Progenitor cell of endocrine pancreas (in vitro differentiated cells): ENCODE measurements at regions not wholly inside any gene's neighbourhood (a gene's known extent, or its start where the extent isn't known, plus 50 kb on each side); places are given as distances from the start of the nearest gene placed in this dataset.

Experiments used
- DNase-seq: peaks from one replicate; pipeline ENCODE4 v3.0.0; 2021; ENCODE audit warnings: low spot score; ENCODE audit not compliant: unreplicated experiment
- H3K27ac Mint-ChIP-seq: 2 replicates; pipeline ENCODE4 v1.8.0; 2021; ENCODE audit warnings: mild to moderate bottlenecking, moderate library complexity, mixed read lengths
- H3K27me3 Mint-ChIP-seq: 2 replicates; pipeline ENCODE4 v1.8.0; 2021; ENCODE audit warnings: mixed read lengths
- H3K36me3 Mint-ChIP-seq: 2 replicates; pipeline ENCODE4 v1.8.0; 2022; ENCODE audit warnings: mixed read lengths; ENCODE audit not compliant: insufficient read depth
- H3K4me1 Mint-ChIP-seq: 2 replicates; pipeline ENCODE4 v1.8.0; 2021; ENCODE audit warnings: low read depth, mixed read lengths
- H3K4me3 Mint-ChIP-seq: 2 replicates; pipeline ENCODE4 v1.8.0; 2021; ENCODE audit warnings: low read depth, mild to moderate bottlenecking, moderate library complexity, mixed read lengths
- H3K9me3 Mint-ChIP-seq: 2 replicates; pipeline ENCODE4 v1.8.0; 2021; ENCODE audit warnings: low read depth, mixed read lengths
- CTCF ChIP-seq: fragments of 200-600 bp; sonication (generic); IDR thresholded peaks from one replicate; pipeline ENCODE4 v1.5.0; 2021; ENCODE audit warnings: antibody characterized with exemption, mild to moderate bottlenecking; ENCODE audit not compliant: unreplicated experiment

GRCh38 chr1:57637155-57637554 lies 213.3 kb upstream of the DAB1 start:
- TF ChIP-seq CTCF, result no peak
- H3K27ac Mint-ChIP-seq, result no peak overlapping the region

GRCh38 chr1:57633881-57634280 lies 210.0 kb upstream of the DAB1 start:
- peaks cover 4% of the 10 kb centered on the region for H3K4me1 Mint-ChIP-seq
- DNase-seq, result no peak
- TF ChIP-seq CTCF, result no peak
- H3K9me3 Mint-ChIP-seq, result no peaks in the 10 kb centered on the region
- H3K4me3 Mint-ChIP-seq, result no peak overlapping the region
- H3K36me3 Mint-ChIP-seq, result no peaks in the 10 kb centered on the region
- H3K27me3 Mint-ChIP-seq, result peaks cover 16% of the 10 kb centered on the region
- H3K27ac Mint-ChIP-seq, result no peak overlapping the region

More at GRCh38 chr1:57637155-57637554, 213.3 kb upstream of the DAB1 start:
- Mint-ChIP-seq H3K27me3 (peaks cover 16% of the 10 kb centered on the region), H3K4me1 (no peaks in the 10 kb centered on the region), H3K4me3 (no peak overlapping the region), H3K36me3 (no peaks in the 10 kb centered on the region), H3K9me3 (no peaks in the 10 kb centered on the region)
- no peak for DNase-seq

DNA sequence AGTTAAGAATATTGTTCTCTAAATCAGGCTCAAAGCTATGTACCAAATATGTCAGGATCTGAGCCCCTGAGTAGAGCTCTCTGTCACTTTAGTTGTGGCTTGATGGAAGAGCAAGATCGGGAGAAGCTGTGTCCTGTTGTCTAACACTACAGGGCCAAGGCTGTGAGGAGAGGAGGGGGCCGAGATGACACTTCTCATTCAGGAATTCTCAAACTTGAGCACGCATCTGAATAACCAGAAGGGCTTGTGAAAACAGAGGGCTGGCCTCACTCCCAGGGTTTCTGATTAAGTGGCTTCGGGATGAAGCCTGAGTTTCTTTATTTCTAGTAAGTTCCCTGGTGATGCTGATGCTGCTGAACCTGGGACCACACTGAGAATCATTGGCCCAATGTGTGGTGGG lies 209.2 kb upstream of the DAB1 start:
- no peak for DNase-seq
- Mint-ChIP-seq H3K4me1 (peaks cover 7% of the 10 kb centered on the region), H3K4me3 (no peak overlapping the region), H3K9me3 (no peaks in the 10 kb centered on the region), H3K27ac (no peak overlapping the region), H3K27me3 (peaks cover 12% of the 10 kb centered on the region), H3K36me3 (no peaks in the 10 kb centered on the region)
- TF ChIP-seq CTCF, result no peak

GRCh38 chr1:57632401-57632800 lies 208.5 kb upstream of the DAB1 start:
- Mint-ChIP-seq H3K4me1 (peaks cover 7% of the 10 kb centered on the region), H3K4me3 (no peak overlapping the region), H3K9me3 (no peaks in the 10 kb centered on the region), H3K36me3 (no peaks in the 10 kb centered on the region), H3K27ac (no peak overlapping the region), H3K27me3 (peaks cover 12% of the 10 kb centered on the region)
- no peak for TF ChIP-seq CTCF
- no peak for DNase-seq

- Mint-ChIP-seq H3K36me3 (no peaks in the 10 kb centered on the region), H3K4me3 (no peak overlapping the region), H3K4me1 (peaks cover 28% of the 10 kb centered on the region), H3K27me3 (peaks cover 6% of the 10 kb centered on the region), H3K27ac (no peak overlapping the region), H3K9me3 (no peaks in the 10 kb centered on the region)
- TF ChIP-seq CTCF, result no peak
- DNase-seq, result no peak
Observed at GRCh38 chr1:57627612-57628011, 203.8 kb upstream of the DAB1 start.
